HK-2 (cell line): ENCODE measurements at regions not wholly inside any gene's neighbourhood (a gene's known extent, or its start where the extent isn't known, plus 50 kb on each side); places are given as distances from the start of the nearest gene placed in this dataset.

Source experiments
- DNase-seq: peaks from one replicate; pipeline ENCODE4 v3.0.0-alpha.2; 2018; ENCODE audit not compliant: unreplicated experiment

GRCh38 chr3:148641722-148642121 is 56.0 kb upstream of the AGTR1 start:
- no peak for DNase-seq

GRCh38 chr3:148642214-148642613 is 55.5 kb upstream of the AGTR1 start:
- no peak for DNase-seq

- DNase-seq: no peak
Measured at GRCh38 chr3:148642616-148643015, 55.1 kb upstream of the AGTR1 start.

GRCh38 chr3:148643389-148643840 is 54.3 kb upstream of the AGTR1 start:
- no peak for DNase-seq

GRCh38 chr3:148646126-148646665 is 51.5 kb upstream of the AGTR1 start:
- no peak for DNase-seq
